ENCODE measurements at regions not wholly inside any gene's neighbourhood (a gene's known extent, or its start where the extent isn't known, plus 50 kb on each side); places are given as distances from the start of the nearest gene placed in this dataset.

GRCh38 chr14:84894254-84894653 is 635.7 kb upstream of the FLRT2 start:
- no peaks in the 10 kb centered on the region for H3K4me1 Mint-ChIP-seq
- no peak for ATAC-seq (ENCODE audit: low read depth in 2 of 2)
- Histone ChIP-seq H3K4me1 (ENCODE audit: control insufficient read depth, insufficient read depth, low read length, poor library complexity, severe bottlenecking) (no peaks in the 10 kb centered on the region), H3K9me3 (ENCODE audit: control insufficient read depth in 2 of 2, low read length in 2 of 2) (peaks cover 0 to 2% of the 10 kb centered on the region in 2 experiments), H3K36me3 (ENCODE audit: control insufficient read depth, insufficient read depth, low read length) (no peaks in the 10 kb centered on the region), H3K27me3 (ENCODE audit: control insufficient read depth, insufficient read depth, low read length) (no peaks in the 10 kb centered on the region), H3K4me3 (ENCODE audit: low read depth, low read length) (no peak overlapping the region), H3K27ac (ENCODE audit: insufficient read depth, low read length, poor library complexity, severe bottlenecking) (no peak overlapping the region)
- peaks cover 9 to 29% (median 13%) of the 10 kb centered on the region in 7 donors for H3K9me3 Mint-ChIP-seq
- no peak overlapping the region for H3K27ac Mint-ChIP-seq
- H3K36me3 Mint-ChIP-seq, result no peaks in the 10 kb centered on the region
- no peak for DNase-seq
- no peak overlapping the region for H3K4me3 Mint-ChIP-seq
- H3K27me3 Mint-ChIP-seq, result no peaks in the 10 kb centered on the region

DNA sequence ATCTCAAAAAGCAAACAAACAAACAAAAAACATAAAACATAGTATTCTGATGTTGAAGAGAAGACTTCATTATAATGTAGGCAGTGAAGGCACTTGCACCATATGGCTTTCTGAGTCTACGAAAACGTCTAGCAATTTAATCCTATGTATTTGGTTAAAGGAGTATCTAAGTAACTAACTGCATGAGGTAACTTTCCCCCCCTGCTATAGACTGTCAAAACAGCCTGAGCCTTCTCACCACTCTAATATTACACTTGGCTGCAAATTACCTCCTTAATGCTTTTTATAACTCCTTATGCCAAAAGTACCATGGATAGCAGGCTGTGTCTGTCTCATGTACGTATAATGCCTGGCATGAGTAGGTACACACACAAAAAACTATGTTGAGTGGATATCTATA is 607.6 kb upstream of the FLRT2 start:
- ATAC-seq (ENCODE audit: low read depth in 2 of 2), result no peak
- Histone ChIP-seq H3K4me1 (ENCODE audit: control insufficient read depth, insufficient read depth, low read length, poor library complexity, severe bottlenecking) (no peaks in the 10 kb centered on the region), H3K27me3 (ENCODE audit: control insufficient read depth, insufficient read depth, low read length) (no peaks in the 10 kb centered on the region), H3K27ac (ENCODE audit: insufficient read depth, low read length, poor library complexity, severe bottlenecking) (no peak overlapping the region), H3K9me3 (ENCODE audit: control insufficient read depth in 2 of 2, low read length in 2 of 2) (no peaks in the 10 kb centered on the region), H3K4me3 (ENCODE audit: low read depth, low read length) (no peak overlapping the region), H3K36me3 (ENCODE audit: control insufficient read depth, insufficient read depth, low read length) (no peaks in the 10 kb centered on the region)
- Mint-ChIP-seq H3K27ac (no peak overlapping the region), H3K4me3 (no peak overlapping the region), H3K27me3 (no peaks in the 10 kb centered on the region), H3K9me3 (peaks cover 0 to 33% (median 4%) of the 10 kb centered on the region in 7 donors), H3K4me1 (no peaks in the 10 kb centered on the region), H3K36me3 (no peaks in the 10 kb centered on the region)
- no peak for DNase-seq

DNA sequence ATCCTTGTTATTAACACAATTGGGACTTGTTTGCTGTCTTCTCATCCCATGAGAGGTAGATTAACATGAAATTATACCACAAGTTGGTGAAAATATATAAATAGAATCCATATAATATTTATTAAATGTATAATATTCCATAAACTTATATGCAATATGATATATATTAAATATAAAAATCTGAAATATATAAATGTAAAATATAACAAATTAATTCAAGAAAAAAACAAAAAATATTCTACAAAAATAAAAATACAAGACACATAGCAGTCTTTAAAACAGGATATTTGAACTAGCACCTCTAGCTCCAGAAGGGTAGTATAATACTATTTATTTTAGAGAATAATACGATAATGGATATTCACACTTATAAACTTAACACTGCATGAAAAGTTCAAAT is 603.3 kb upstream of the FLRT2 start:
- Histone ChIP-seq H3K9me3 (ENCODE audit: control insufficient read depth in 2 of 2, low read length in 2 of 2) (no peaks in the 10 kb centered on the region), H3K4me1 (ENCODE audit: control insufficient read depth, insufficient read depth, low read length, poor library complexity, severe bottlenecking) (no peaks in the 10 kb centered on the region), H3K27me3 (ENCODE audit: control insufficient read depth, insufficient read depth, low read length) (no peaks in the 10 kb centered on the region), H3K27ac (ENCODE audit: insufficient read depth, low read length, poor library complexity, severe bottlenecking) (no peak overlapping the region), H3K36me3 (ENCODE audit: control insufficient read depth, insufficient read depth, low read length) (no peaks in the 10 kb centered on the region), H3K4me3 (ENCODE audit: low read depth, low read length) (no peak overlapping the region)
- H3K27ac Mint-ChIP-seq, result no peak overlapping the region
- no peak overlapping the region for H3K4me3 Mint-ChIP-seq
- DNase-seq, result no peak
- H3K27me3 Mint-ChIP-seq, result no peaks in the 10 kb centered on the region
- H3K36me3 Mint-ChIP-seq, result no peaks in the 10 kb centered on the region
- no peak for ATAC-seq (ENCODE audit: low read depth in 2 of 2)
- H3K9me3 Mint-ChIP-seq, result peaks cover 0 to 27% (median 6%) of the 10 kb centered on the region in 7 donors
- no peaks in the 10 kb centered on the region for H3K4me1 Mint-ChIP-seq

DNA sequence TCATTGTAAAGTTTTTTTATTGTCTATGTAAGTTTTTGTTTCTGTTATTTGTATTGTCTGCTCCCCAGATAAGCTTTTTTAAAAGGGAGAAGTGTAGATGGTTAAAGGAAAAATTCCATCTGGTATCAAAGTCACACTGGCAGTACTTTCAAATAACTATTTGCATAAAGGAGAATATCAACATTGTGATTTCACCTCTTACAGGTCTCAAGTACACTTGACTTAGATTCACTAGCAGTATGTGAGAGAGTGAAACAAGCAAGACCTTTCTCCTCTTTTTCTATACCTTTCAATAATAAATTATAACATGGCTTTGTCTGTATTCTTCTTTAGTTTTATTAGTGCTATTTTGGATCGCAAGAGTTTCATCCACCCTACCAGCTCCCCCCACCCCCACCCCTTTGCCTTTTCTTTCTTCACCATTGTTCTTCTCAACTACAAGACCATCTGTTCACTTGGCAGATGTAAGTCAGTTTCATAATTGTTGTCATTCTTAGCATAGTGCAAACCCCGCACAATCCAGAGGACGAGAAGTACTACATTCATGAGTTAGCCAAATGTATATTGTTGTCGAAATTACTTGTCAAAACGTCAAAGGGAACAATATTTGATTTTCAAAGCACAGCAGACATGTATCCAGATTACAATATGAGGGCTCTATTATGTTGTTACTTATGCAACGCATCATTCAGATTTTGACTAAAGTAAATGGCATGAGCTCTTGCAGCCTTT is 602.7 kb upstream of the FLRT2 start:
- DNase-seq, result no peak
- H3K9me3 Mint-ChIP-seq, result peaks cover 0 to 27% (median 5%) of the 10 kb centered on the region in 7 donors

GRCh38 chr14:84929086-84929485 is 600.9 kb upstream of the FLRT2 start:
- Mint-ChIP-seq H3K27ac (no peak overlapping the region), H3K27me3 (no peaks in the 10 kb centered on the region), H3K4me1 (no peaks in the 10 kb centered on the region), H3K4me3 (no peak overlapping the region), H3K9me3 (peaks cover 3 to 30% (median 4%) of the 10 kb centered on the region in 7 donors), H3K36me3 (no peaks in the 10 kb centered on the region)
- no peaks in the 10 kb centered on the region for H3K9me3 ChIP-seq (ENCODE audit: control insufficient read depth in 2 of 2, low read length in 2 of 2)
- H3K36me3 ChIP-seq (ENCODE audit: control insufficient read depth, insufficient read depth, low read length), result no peaks in the 10 kb centered on the region
- no peak overlapping the region for H3K27ac ChIP-seq (ENCODE audit: insufficient read depth, low read length, poor library complexity, severe bottlenecking)
- H3K4me3 ChIP-seq (ENCODE audit: low read depth, low read length), result no peak overlapping the region
- ATAC-seq (ENCODE audit: low read depth in 2 of 2), result no peak
- no peaks in the 10 kb centered on the region for H3K4me1 ChIP-seq (ENCODE audit: control insufficient read depth, insufficient read depth, low read length, poor library complexity, severe bottlenecking)
- no peaks in the 10 kb centered on the region for H3K27me3 ChIP-seq (ENCODE audit: control insufficient read depth, insufficient read depth, low read length)
- DNase-seq, result no peak

More for the DNA sequence above, 602.7 kb upstream of the FLRT2 start:
- Mint-ChIP-seq H3K4me1 (no peaks in the 10 kb centered on the region), H3K27ac (no peak overlapping the region), H3K36me3 (no peaks in the 10 kb centered on the region), H3K4me3 (no peak overlapping the region), H3K27me3 (no peaks in the 10 kb centered on the region)
- no peak for ATAC-seq (ENCODE audit: low read depth in 2 of 2)
- no peaks in the 10 kb centered on the region for H3K9me3 ChIP-seq (ENCODE audit: control insufficient read depth in 2 of 2, low read length in 2 of 2)
- H3K36me3 ChIP-seq (ENCODE audit: control insufficient read depth, insufficient read depth, low read length), result no peaks in the 10 kb centered on the region
- no peak overlapping the region for H3K4me3 ChIP-seq (ENCODE audit: low read depth, low read length)
- no peak overlapping the region for H3K27ac ChIP-seq (ENCODE audit: insufficient read depth, low read length, poor library complexity, severe bottlenecking)
- H3K27me3 ChIP-seq (ENCODE audit: control insufficient read depth, insufficient read depth, low read length), result no peaks in the 10 kb centered on the region
- H3K4me1 ChIP-seq (ENCODE audit: control insufficient read depth, insufficient read depth, low read length, poor library complexity, severe bottlenecking), result no peaks in the 10 kb centered on the region

DNA sequence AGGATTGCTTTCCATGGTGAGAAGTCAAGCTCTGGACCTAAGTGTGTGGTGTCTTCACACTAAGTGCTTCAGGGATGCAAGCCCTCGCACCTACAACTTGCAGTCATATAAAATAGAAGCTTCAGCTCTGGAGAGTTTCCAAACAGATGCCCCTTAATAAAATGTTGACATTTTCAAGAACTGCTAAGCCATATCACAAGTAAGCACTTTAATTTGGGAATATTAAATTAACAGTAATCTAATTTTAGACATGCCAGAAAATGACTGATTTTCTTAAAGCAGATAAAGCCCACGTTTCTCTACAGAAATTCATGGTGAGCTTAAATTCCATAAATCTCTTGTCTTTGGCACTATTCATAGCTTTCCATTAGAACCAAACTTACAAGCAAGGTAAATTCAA is 600.1 kb upstream of the FLRT2 start:
- Mint-ChIP-seq H3K4me1 (no peaks in the 10 kb centered on the region), H3K27ac (no peak overlapping the region), H3K9me3 (peaks cover 0 to 24% (median 5%) of the 10 kb centered on the region in 7 donors), H3K27me3 (no peaks in the 10 kb centered on the region), H3K4me3 (no peak overlapping the region), H3K36me3 (no peaks in the 10 kb centered on the region)
- no peak overlapping the region for H3K4me3 ChIP-seq (ENCODE audit: low read depth, low read length)
- H3K4me1 ChIP-seq (ENCODE audit: control insufficient read depth, insufficient read depth, low read length, poor library complexity, severe bottlenecking), result no peaks in the 10 kb centered on the region
- DNase-seq (no peak), ATAC-seq (ENCODE audit: low read depth in 2 of 2) (no peak)
- no peak overlapping the region for H3K27ac ChIP-seq (ENCODE audit: insufficient read depth, low read length, poor library complexity, severe bottlenecking)
- H3K27me3 ChIP-seq (ENCODE audit: control insufficient read depth, insufficient read depth, low read length), result no peaks in the 10 kb centered on the region
- H3K36me3 ChIP-seq (ENCODE audit: control insufficient read depth, insufficient read depth, low read length), result no peaks in the 10 kb centered on the region
- no peaks in the 10 kb centered on the region for H3K9me3 ChIP-seq (ENCODE audit: control insufficient read depth in 2 of 2, low read length in 2 of 2)

DNA sequence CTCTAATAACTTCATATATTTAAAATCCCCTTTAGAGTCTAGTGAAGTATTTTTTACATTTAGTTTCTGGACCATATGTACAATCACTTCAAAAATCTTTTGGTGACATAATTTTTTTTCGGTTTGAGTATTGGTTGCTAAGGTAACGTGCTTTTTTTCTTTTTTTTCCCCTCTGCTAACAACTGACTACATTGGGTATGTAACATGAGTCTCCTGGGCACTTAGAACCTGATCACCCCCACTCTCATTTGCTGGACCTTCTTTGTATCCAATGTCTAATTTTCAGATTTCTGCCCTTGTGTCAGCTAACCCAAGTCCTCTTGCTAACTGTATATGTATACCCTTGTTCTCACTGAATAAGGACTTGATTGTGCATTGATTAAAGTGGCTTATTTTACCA is 592.9 kb upstream of the FLRT2 start:
- no peak for ATAC-seq (ENCODE audit: low read depth in 2 of 2)
- Histone ChIP-seq H3K4me1 (ENCODE audit: control insufficient read depth, insufficient read depth, low read length, poor library complexity, severe bottlenecking) (no peaks in the 10 kb centered on the region), H3K27ac (ENCODE audit: insufficient read depth, low read length, poor library complexity, severe bottlenecking) (no peak overlapping the region), H3K27me3 (ENCODE audit: control insufficient read depth, insufficient read depth, low read length) (no peaks in the 10 kb centered on the region), H3K4me3 (ENCODE audit: low read depth, low read length) (no peak overlapping the region), H3K9me3 (ENCODE audit: control insufficient read depth in 2 of 2, low read length in 2 of 2) (no peaks in the 10 kb centered on the region), H3K36me3 (ENCODE audit: control insufficient read depth, insufficient read depth, low read length) (no peaks in the 10 kb centered on the region)
- H3K4me1 Mint-ChIP-seq, result no peaks in the 10 kb centered on the region
- DNase-seq, result no peak
- no peaks in the 10 kb centered on the region for H3K27me3 Mint-ChIP-seq
- H3K27ac Mint-ChIP-seq, result no peak overlapping the region
- H3K36me3 Mint-ChIP-seq, result no peaks in the 10 kb centered on the region
- H3K9me3 Mint-ChIP-seq, result peaks cover 3 to 26% (median 8%) of the 10 kb centered on the region in 7 donors
- no peak overlapping the region for H3K4me3 Mint-ChIP-seq

DNA sequence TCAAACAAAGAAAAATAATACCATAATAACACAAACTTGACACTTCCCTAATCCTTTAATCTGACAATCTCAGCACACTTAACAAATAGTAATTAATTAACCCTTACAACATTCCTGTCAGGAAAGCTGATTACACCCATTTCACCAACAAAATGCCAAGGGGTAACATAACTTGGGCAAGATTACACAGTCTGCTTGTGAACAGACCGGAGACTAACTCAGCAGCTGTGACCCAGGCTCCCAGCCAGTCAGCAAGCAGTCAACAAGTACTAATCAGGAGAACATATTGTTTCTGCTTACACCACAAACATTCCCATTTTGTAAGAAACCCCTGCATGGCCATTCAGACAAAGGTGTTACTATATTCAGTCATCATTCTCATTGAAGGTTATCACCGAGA is 592.5 kb upstream of the FLRT2 start:
- Mint-ChIP-seq H3K27ac (no peak overlapping the region), H3K4me1 (no peaks in the 10 kb centered on the region), H3K36me3 (no peaks in the 10 kb centered on the region), H3K9me3 (peaks cover 3 to 26% (median 8%) of the 10 kb centered on the region in 7 donors), H3K4me3 (no peak overlapping the region), H3K27me3 (no peaks in the 10 kb centered on the region)
- Histone ChIP-seq H3K36me3 (ENCODE audit: control insufficient read depth, insufficient read depth, low read length) (no peaks in the 10 kb centered on the region), H3K27me3 (ENCODE audit: control insufficient read depth, insufficient read depth, low read length) (no peaks in the 10 kb centered on the region), H3K4me1 (ENCODE audit: control insufficient read depth, insufficient read depth, low read length, poor library complexity, severe bottlenecking) (no peaks in the 10 kb centered on the region), H3K4me3 (ENCODE audit: low read depth, low read length) (no peak overlapping the region), H3K27ac (ENCODE audit: insufficient read depth, low read length, poor library complexity, severe bottlenecking) (no peak overlapping the region), H3K9me3 (ENCODE audit: control insufficient read depth in 2 of 2, low read length in 2 of 2) (no peaks in the 10 kb centered on the region)
- ATAC-seq (ENCODE audit: low read depth in 2 of 2) (no peak), DNase-seq (no peak)
